Neural cell (in vitro differentiated cells): ENCODE measurements at regions not wholly inside any gene's neighbourhood (a gene's known extent, or its start where the extent isn't known, plus 50 kb on each side); places are given as distances from the start of the nearest gene placed in this dataset.
"Not testable (repeated sequence)": the region's sequence is repeated elsewhere in the genome, so short reads cannot be mapped to it uniquely, and the experiment has no call there.

Experiments
- H2AFZ ChIP-seq: fragments of 200-600, 300-800 bp; sonication (generic), shearing (Covaris generic); 2 replicates; pipeline ENCODE4 v1.6.0; 2014; ENCODE audit warnings: low read depth, mild to moderate bottlenecking, antibody characterized with exemption, low read length, moderate library complexity
- H3F3A ChIP-seq: fragments of 200-600 bp; shearing (Covaris generic); 2 replicates; pipeline ENCODE4 v1.6.1; 2016; ENCODE audit warnings: mild to moderate bottlenecking, moderate library complexity, mixed read lengths, antibody characterized with exemption, low read length; ENCODE audit not compliant: insufficient read depth, poor library complexity, severe bottlenecking
- H3K27ac ChIP-seq: fragments of 200-600, 300-800 bp; sonication (generic), shearing (Covaris generic); 2 replicates; pipeline ENCODE4 v1.5.1; 2014; ENCODE audit warnings: mild to moderate bottlenecking, low read length, moderate library complexity
- H3K27me3 ChIP-seq: fragments of 300-800, 200-600 bp; sonication (generic), shearing (Covaris generic); 2 replicates; pipeline ENCODE4 v1.6.0; 2014; ENCODE audit warnings: mild to moderate bottlenecking, low read depth, low read length, moderate library complexity; ENCODE audit not compliant: insufficient read depth
- H3K36me3 ChIP-seq: fragments of 300-800, 200-600 bp; sonication (generic), shearing (Covaris generic); 2 replicates; pipeline ENCODE4 v1.5.1; 2014; ENCODE audit warnings: mild to moderate bottlenecking, antibody characterized with exemption, low read length, moderate library complexity; ENCODE audit not compliant: insufficient read depth
- H3K4me2 ChIP-seq: fragments of 300-800, 200-600 bp; sonication (generic), shearing (Covaris generic); 2 replicates; pipeline ENCODE4 v1.6.0; 2014; ENCODE audit warnings: mild to moderate bottlenecking, low read length
- H3K4me3 ChIP-seq: fragments of 300-800, 200-600 bp; sonication (generic), shearing (Covaris generic); 2 replicates; pipeline ENCODE4 v1.5.1; 2014; ENCODE audit warnings: mild to moderate bottlenecking, low read length, moderate library complexity
- H3K79me2 ChIP-seq: fragments of 200-600 bp; shearing (Covaris generic); replicated peaks from 2 replicates; pipeline ENCODE4 v1.6.0; 2014; ENCODE audit warnings: mild to moderate bottlenecking, low read length, moderate library complexity; ENCODE audit not compliant: insufficient read depth
- H3K9ac ChIP-seq: fragments of 300-800, 200-600 bp; sonication (generic), shearing (Covaris generic); 2 replicates; pipeline ENCODE4 v1.6.1; 2016; ENCODE audit warnings: mild to moderate bottlenecking, low read length, mixed read lengths
- H3K9me2 ChIP-seq: fragments of 200-600 bp; shearing (Covaris generic); 2 replicates; pipeline ENCODE4 v1.6.1; 2016; ENCODE audit warnings: mild to moderate bottlenecking, low read length, mixed read lengths; ENCODE audit not compliant: insufficient read depth
- H3K9me3 ChIP-seq: fragments of 200-600, 300-800 bp; sonication (generic), shearing (Covaris generic); 2 replicates; pipeline ENCODE4 v1.6.1; 2016; ENCODE audit warnings: mild to moderate bottlenecking, mixed run types, low read length, moderate library complexity, mixed read lengths
- H4K20me1 ChIP-seq: fragments of 200-600 bp; shearing (Covaris generic); 2 replicates; pipeline ENCODE4 v1.6.1; 2016; ENCODE audit warnings: mild to moderate bottlenecking, mixed run types; ENCODE audit not compliant: insufficient read depth

- H3K9me2 ChIP-seq, H2AFZ ChIP-seq, H3K27ac ChIP-seq: not testable (repeated sequence)
Measured at GRCh38 chr1:83150479-83150878, 848.5 kb downstream of the TTLL7 start.

GRCh38 chr1:83145820-83146219, 853.1 kb downstream of the TTLL7 start:
- H3K4me3 ChIP-seq: not testable (repeated sequence)

More at GRCh38 chr1:83150479-83150878, 848.5 kb downstream of the TTLL7 start:
- H3F3A ChIP-seq, H3K4me2 ChIP-seq, H3K79me2 ChIP-seq, H3K4me3 ChIP-seq, H3K9me3 ChIP-seq, H4K20me1 ChIP-seq, H3K27me3 ChIP-seq, H3K9ac ChIP-seq, H3K36me3 ChIP-seq: not testable (repeated sequence)

GRCh38 chr1:83142802-83143201, 856.1 kb downstream of the TTLL7 start:
- not testable (repeated sequence) for H3F3A ChIP-seq, H3K9me3 ChIP-seq, H4K20me1 ChIP-seq, H3K36me3 ChIP-seq, H3K27me3 ChIP-seq, H3K9me2 ChIP-seq, H3K4me2 ChIP-seq, H3K9ac ChIP-seq, H3K27ac ChIP-seq, H3K79me2 ChIP-seq, H2AFZ ChIP-seq, H3K4me3 ChIP-seq

More at GRCh38 chr1:83145820-83146219, 853.1 kb downstream of the TTLL7 start:
- H3K9me3 ChIP-seq, H3K79me2 ChIP-seq, H3K27me3 ChIP-seq, H3K9ac ChIP-seq, H3K36me3 ChIP-seq, H4K20me1 ChIP-seq, H3F3A ChIP-seq, H3K27ac ChIP-seq, H2AFZ ChIP-seq, H3K9me2 ChIP-seq, H3K4me2 ChIP-seq: not testable (repeated sequence)

GRCh38 chr1:83135524-83136157, 863.3 kb downstream of the TTLL7 start:
- not testable (repeated sequence) for H3K27ac ChIP-seq, H3F3A ChIP-seq

GRCh38 chr1:83134322-83135014, 864.5 kb downstream of the TTLL7 start:
- H3K9ac ChIP-seq, H2AFZ ChIP-seq, H3K4me3 ChIP-seq, H3F3A ChIP-seq, H3K36me3 ChIP-seq, H3K79me2 ChIP-seq, H3K27me3 ChIP-seq, H3K4me2 ChIP-seq, H3K27ac ChIP-seq, H3K9me2 ChIP-seq, H3K9me3 ChIP-seq, H4K20me1 ChIP-seq: not testable (repeated sequence)

More at GRCh38 chr1:83135524-83136157, 863.3 kb downstream of the TTLL7 start:
- not testable (repeated sequence) for H4K20me1 ChIP-seq, H3K9ac ChIP-seq, H3K4me3 ChIP-seq, H3K4me2 ChIP-seq, H2AFZ ChIP-seq, H3K9me2 ChIP-seq, H3K27me3 ChIP-seq, H3K36me3 ChIP-seq, H3K9me3 ChIP-seq, H3K79me2 ChIP-seq
